ENCODE measurements at regions not wholly inside any gene's neighbourhood (a gene's known extent, or its start where the extent isn't known, plus 50 kb on each side); places are given as distances from the start of the nearest gene placed in this dataset.

GRCh38 chr6:26215585-26216358 is 128.5 kb downstream of the HFE start:
- TF ChIP-seq CTCF (IDR thresholded peaks at IDR 0.05; ENCODE audit: low read depth, low read length, poor library complexity, severe bottlenecking) (no peak), EZH2phosphoT487 (IDR thresholded peaks at IDR 0.05; ENCODE audit: borderline replicate concordance, low read length) (no peak)
